Pancreas (tissue), 10 donors: ENCODE measurements at regions not wholly inside any gene's neighbourhood (a gene's known extent, or its start where the extent isn't known, plus 50 kb on each side); places are given as distances from the start of the nearest gene placed in this dataset.
"Not testable (repeated sequence)": the region's sequence is repeated elsewhere in the genome, so short reads cannot be mapped to it uniquely, and the experiment has no call there.

Experiments
- ATAC-seq, 4 donors: fragments of 200-7000 bp; cut with Tn5 transposase; one replicate each; pipeline versions ENCODE4 v1.8.0 to v1.9.1; 2020; ENCODE audit warnings: mild to moderate bottlenecking in 4 of 4, moderate library complexity in 4 of 4
- DNase-seq, 6 donors: peaks; one replicate each; pipeline ENCODE4 v3.0.0-alpha.2; 2020
- FAIRE-seq: peaks from 2 replicates; lab custom pipeline; 2012; peaks lifted over from hg19 to GRCh38; lab: Jason Lieb, UNC
- H3K27ac ChIP-seq, 4 donors: fragments of 200-600 bp; sonication (generic); 1 replicate in 3 of 4; 2 replicates in 1 of 4; pipeline versions ENCODE4 v1.5.0 to v1.8.0; 2020
- H3K27me3 ChIP-seq, 4 donors: fragments of 200-600 bp; one replicate each; pipeline ENCODE4 v1.8.0; 2021
- H3K36me3 ChIP-seq, 3 donors: fragments of 200-600 bp; sonication (generic) in 1 of 3; one replicate each; pipeline versions ENCODE4 v1.5.0 to v1.8.0; 2020 to 2021
- H3K4me1 ChIP-seq, 3 donors: fragments of 200-600 bp; one replicate each; pipeline ENCODE4 v1.8.0; 2021
- H3K4me3 ChIP-seq, 4 donors: fragments of 200-600 bp; sonication (generic) in 2 of 4; one replicate each; pipeline versions ENCODE4 v1.5.0 to v1.8.0; 2020 to 2021
- H3K9me3 ChIP-seq, 4 donors: fragments of 200-600 bp; one replicate each; pipeline ENCODE4 v1.8.0; 2021
- CTCF ChIP-seq, 4 donors: fragments of 200-600 bp; sonication (generic) in 3 of 4; IDR thresholded peaks; one replicate each; pipeline versions ENCODE4 v1.5.0 to v1.8.0; 2021; ENCODE audit warnings: antibody characterized with exemption in 4 of 4
- WGBS, 2 donors: extraction: QIAGEN DNeasy Blood & Tissue Kit; methylation state at CpG; one replicate each; pipeline ENCODE4 v1.1.7; 2013; 5-methylcytosine and 5-hydroxymethylcytosine counted together
- intact Hi-C, 3 donors: fragments of 100-400 bp; cut with DNase I; formaldehyde crosslinking; loops; one replicate each; pipeline versions ENCODE4 v1.11.1 to v1.14.2; 2022
- donor health status: healthy with polysubstance abuse.
- donor health status: DM: no; HTN: no; CAD: no; lungs with moderate emphysema.
- donor health status: DM: no; HTN: no; CAD: no.
- donor health status: control.
- donor health status: control.
- donor health status: Bipolar disorder and iron deficiency.
- donor health status: DM: yes; HTN: yes; CAD: no.
- donor health status: DM: no; HTN: no; CAD: no.
- donor health status: DM: no; HTN: no; CAD: no.
- donor health status: DM: yes; HTN: yes; CAD: no.

- TF ChIP-seq CTCF (IDR thresholded peaks at IDR 0.05), result no peak
- ATAC-seq (no peak), DNase-seq (no peak), FAIRE-seq (no peak)
- Histone ChIP-seq H3K36me3 (no peaks in the 10 kb centered on the region), H3K27ac (no peak overlapping the region), H3K9me3 (no peaks in the 10 kb centered on the region), H3K4me1 (no peaks in the 10 kb centered on the region), H3K27me3 (no peaks in the 10 kb centered on the region), H3K4me3 (no peak overlapping the region)
- intact Hi-C loops, result no loop called here
- 58 to 71% methylated on average over 1 of the region's 1 CpG for WGBS, 2 donors
These were observed 384.5 kb upstream of the GHITM start for GRCh38 chr10:83754857-83755256.

GRCh38 chr10:83760142-83760541 lies 379.2 kb upstream of the GHITM start:
- Histone ChIP-seq H3K27ac (no peak overlapping the region), H3K27me3 (no peaks in the 10 kb centered on the region), H3K36me3 (no peaks in the 10 kb centered on the region), H3K4me1 (no peaks in the 10 kb centered on the region), H3K9me3 (no peaks in the 10 kb centered on the region), H3K4me3 (no peak overlapping the region)
- intact Hi-C loops, result no loop called here
- no peak for TF ChIP-seq CTCF (IDR thresholded peaks at IDR 0.05)
- ATAC-seq, result no peak
- no peak for FAIRE-seq
- DNase-seq, result no peak
- WGBS, 2 donors, result 48 to 61% methylated on average over 2 of the region's 2 CpGs

GRCh38 chr10:83764666-83765065 lies 374.6 kb upstream of the GHITM start:
- no peaks in the 10 kb centered on the region for H3K9me3 ChIP-seq
- WGBS, 2 donors, result 40 to 48% methylated on average over 5 of the region's 5 CpGs
- no peak for FAIRE-seq

GRCh38 chr10:83765731-83766130 lies 373.6 kb upstream of the GHITM start:
- DNase-seq, result no peak
- no peak for TF ChIP-seq CTCF (IDR thresholded peaks at IDR 0.05)
- no peaks in the 10 kb centered on the region for H3K4me1 ChIP-seq
- H3K9me3 ChIP-seq, result no peaks in the 10 kb centered on the region
- intact Hi-C loops, result no loop called here
- H3K27ac ChIP-seq, result no peak overlapping the region
- H3K4me3 ChIP-seq, result no peak overlapping the region
- no peaks in the 10 kb centered on the region for H3K27me3 ChIP-seq
- no peak for FAIRE-seq
- no peak for ATAC-seq
- WGBS, 2 donors, result 51 to 68% methylated on average over 2 of the region's 2 CpGs
- H3K36me3 ChIP-seq, result no peaks in the 10 kb centered on the region

More at GRCh38 chr10:83764666-83765065, 374.6 kb upstream of the GHITM start:
- DNase-seq (no peak), ATAC-seq (no peak)
- no peaks in the 10 kb centered on the region for H3K36me3 ChIP-seq
- intact Hi-C loops, result no loop called here
- H3K4me3 ChIP-seq, result no peak overlapping the region
- H3K4me1 ChIP-seq, result no peaks in the 10 kb centered on the region
- no peaks in the 10 kb centered on the region for H3K27me3 ChIP-seq
- TF ChIP-seq CTCF (IDR thresholded peaks at IDR 0.05), result no peak
- H3K27ac ChIP-seq, result no peak overlapping the region

GRCh38 chr10:83769281-83769820 lies 370.0 kb upstream of the GHITM start:
- no peaks in the 10 kb centered on the region for H3K9me3 ChIP-seq
- no peak overlapping the region for H3K4me3 ChIP-seq
- WGBS, 2 donors, result 56 to 58% methylated on average over 5 of the region's 5 CpGs
- no peak overlapping the region for H3K27ac ChIP-seq
- DNase-seq (no peak), ATAC-seq (no peak), FAIRE-seq (no peak)
- H3K4me1 ChIP-seq, result no peaks in the 10 kb centered on the region
- intact Hi-C loops, result no loop called here
- H3K36me3 ChIP-seq, result no peaks in the 10 kb centered on the region
- TF ChIP-seq CTCF (IDR thresholded peaks at IDR 0.05), result no peak
- no peaks in the 10 kb centered on the region for H3K27me3 ChIP-seq

- H3K27ac ChIP-seq, FAIRE-seq, H3K4me1 ChIP-seq, H3K36me3 ChIP-seq, H3K9me3 ChIP-seq, H3K27me3 ChIP-seq, H3K4me3 ChIP-seq, ATAC-seq, DNase-seq, intact Hi-C loops: not testable (repeated sequence)
- 84 to 88% methylated on average over 25 of the region's 25 CpGs for WGBS, 2 donors
These were observed 352.6 kb upstream of the GHITM start for GRCh38 chr10:83786701-83787100.
